ENCODE measurements at regions not wholly inside any gene's neighbourhood (a gene's known extent, or its start where the extent isn't known, plus 50 kb on each side); places are given as distances from the start of the nearest gene placed in this dataset.

- no peak for ATAC-seq
Observed at GRCh38 chr19:30890033-30890432, 459.2 kb downstream of the TSHZ3 start.

GRCh38 chr19:30888937-30889336 lies 460.3 kb downstream of the TSHZ3 start:
- ATAC-seq = no peak

GRCh38 chr19:30887042-30887441 lies 462.2 kb downstream of the TSHZ3 start:
- ATAC-seq = no peak

- ATAC-seq = no peak
Observed at GRCh38 chr19:30886222-30886621, 463.0 kb downstream of the TSHZ3 start.

GRCh38 chr19:30884146-30884812 lies 465.0 kb downstream of the TSHZ3 start:
- ATAC-seq = no peak

- no peak for ATAC-seq
Observed at GRCh38 chr19:30883071-30883470, 466.2 kb downstream of the TSHZ3 start.

GRCh38 chr19:30882411-30883005 lies 466.7 kb downstream of the TSHZ3 start:
- no peak for ATAC-seq

- ATAC-seq = no peak
Observed at GRCh38 chr19:30881930-30882329, 467.3 kb downstream of the TSHZ3 start.

GRCh38 chr19:30881281-30881680 lies 468.0 kb downstream of the TSHZ3 start:
- ATAC-seq = no peak

- ATAC-seq = no peak
Observed at GRCh38 chr19:30880551-30880950, 468.7 kb downstream of the TSHZ3 start.

GRCh38 chr19:30880151-30880550 lies 469.1 kb downstream of the TSHZ3 start:
- no peak for ATAC-seq

GRCh38 chr19:30879736-30880135 lies 469.5 kb downstream of the TSHZ3 start:
- ATAC-seq = no peak

- ATAC-seq = no peak
Observed at GRCh38 chr19:30879225-30879624, 470.0 kb downstream of the TSHZ3 start.

- ATAC-seq = no peak
Observed at GRCh38 chr19:30878495-30878894, 470.7 kb downstream of the TSHZ3 start.

- ATAC-seq = no peak
Observed at GRCh38 chr19:30877661-30878113, 471.5 kb downstream of the TSHZ3 start.

- ATAC-seq = no peak
Observed at GRCh38 chr19:30873691-30874090, 475.5 kb downstream of the TSHZ3 start.

- ATAC-seq = no peak
Observed at GRCh38 chr19:30873003-30873402, 476.2 kb downstream of the TSHZ3 start.

GRCh38 chr19:30871979-30872378 lies 477.3 kb downstream of the TSHZ3 start:
- ATAC-seq = no peak

GRCh38 chr19:30870876-30871275 lies 478.4 kb downstream of the TSHZ3 start:
- ATAC-seq = no peak

- no peak for ATAC-seq
Observed at GRCh38 chr19:30865511-30865910, 483.7 kb downstream of the TSHZ3 start.

- ATAC-seq = no peak
Observed at GRCh38 chr19:30864391-30865215, 484.6 kb downstream of the TSHZ3 start.

- no peak for ATAC-seq
Observed at GRCh38 chr19:30862876-30863275, 486.4 kb downstream of the TSHZ3 start.

GRCh38 chr19:30861919-30862318 lies 487.3 kb downstream of the TSHZ3 start:
- ATAC-seq = no peak

Measured in esophagus mucosa (tissue), 1 donor.